ENCODE measurements at regions not wholly inside any gene's neighbourhood (a gene's known extent, or its start where the extent isn't known, plus 50 kb on each side); places are given as distances from the start of the nearest gene placed in this dataset.

GRCh38 chr12:125677829-125678228 is 612.6 kb downstream of the AACS start:
- TF ChIP-seq CTCF (IDR thresholded peaks at IDR 0.05 in 4 of 5, conservative IDR thresholded peaks at IDR 0.05 in 1 of 5) (no peak), POLR2A (IDR thresholded peaks at IDR 0.05) (no peak)

All from gastrocnemius medialis (tissue), 4 donors.